HEK293T (cell line): ENCODE measurements at regions not wholly inside any gene's neighbourhood (a gene's known extent, or its start where the extent isn't known, plus 50 kb on each side); places are given as distances from the start of the nearest gene placed in this dataset.

ENCODE experiments used
- CTBP1 ChIP-seq: fragments of 450-650 bp; IDR thresholded peaks from 2 replicates; pipeline ENCODE4 v1.6.1; 2016; ENCODE audit warnings: borderline replicate concordance
- FOXK2 ChIP-seq: fragments of 450-650 bp; IDR thresholded peaks from 2 replicates; pipeline ENCODE4 v1.6.1; 2016; ENCODE audit warnings: mild to moderate bottlenecking
- FOXM1 ChIP-seq: fragments of 450-650 bp; IDR thresholded peaks from 2 replicates; pipeline ENCODE4 v1.6.1; 2017; ENCODE audit warnings: mild to moderate bottlenecking, borderline replicate concordance
- NFRKB ChIP-seq: fragments of 450-650 bp; IDR thresholded peaks from 2 replicates; pipeline ENCODE4 v1.6.1; 2016; ENCODE audit warnings: mild to moderate bottlenecking, moderate library complexity
- SP1 ChIP-seq: fragments of 450-650 bp; IDR thresholded peaks from 2 replicates; pipeline ENCODE4 v1.6.1; 2017
- SUZ12 ChIP-seq: fragments of 450-650 bp; IDR thresholded peaks from 2 replicates; pipeline ENCODE4 v1.6.1; 2016; ENCODE audit warnings: mild to moderate bottlenecking
- TF ChIP-seq, protein P1 (sequence below): fragments of 450-650 bp; IDR thresholded peaks from 2 replicates; pipeline ENCODE4 v1.6.1; 2016

DNA sequence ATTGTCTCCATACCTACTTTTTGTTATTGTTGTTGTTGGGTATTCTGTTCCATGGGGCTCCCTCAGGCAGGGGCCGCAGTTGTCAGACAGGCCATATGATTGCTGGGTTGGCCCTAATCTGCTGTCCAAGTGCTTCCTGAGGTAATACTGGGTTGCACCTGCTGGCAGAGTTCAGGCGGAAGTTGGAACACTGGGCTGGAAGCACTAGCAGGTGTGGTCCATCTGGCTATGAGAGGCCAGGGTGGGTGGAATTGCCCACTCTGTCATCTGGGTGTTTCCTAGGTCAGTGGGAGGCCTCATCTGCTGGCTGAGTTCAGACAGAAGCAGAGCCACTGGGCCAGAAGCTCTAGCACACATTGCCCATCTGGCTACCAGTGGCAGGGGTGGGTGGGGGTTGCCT lies 81.3 kb upstream of the NID2 start:
- TF ChIP-seq, protein P1, sequence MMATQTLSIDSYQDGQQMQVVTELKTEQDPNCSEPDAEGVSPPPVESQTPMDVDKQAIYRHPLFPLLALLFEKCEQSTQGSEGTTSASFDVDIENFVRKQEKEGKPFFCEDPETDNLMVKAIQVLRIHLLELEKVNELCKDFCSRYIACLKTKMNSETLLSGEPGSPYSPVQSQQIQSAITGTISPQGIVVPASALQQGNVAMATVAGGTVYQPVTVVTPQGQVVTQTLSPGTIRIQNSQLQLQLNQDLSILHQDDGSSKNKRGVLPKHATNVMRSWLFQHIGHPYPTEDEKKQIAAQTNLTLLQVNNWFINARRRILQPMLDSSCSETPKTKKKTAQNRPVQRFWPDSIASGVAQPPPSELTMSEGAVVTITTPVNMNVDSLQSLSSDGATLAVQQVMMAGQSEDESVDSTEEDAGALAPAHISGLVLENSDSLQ, result no peak
- TF ChIP-seq SUZ12, result no peak
- no peak for TF ChIP-seq FOXK2
- no peak for TF ChIP-seq SP1
- no peak for TF ChIP-seq CTBP1
- no peak for TF ChIP-seq FOXM1
- TF ChIP-seq NFRKB, result no peak
